ENCODE measurements at regions not wholly inside any gene's neighbourhood (a gene's known extent, or its start where the extent isn't known, plus 50 kb on each side); places are given as distances from the start of the nearest gene placed in this dataset.

DNA sequence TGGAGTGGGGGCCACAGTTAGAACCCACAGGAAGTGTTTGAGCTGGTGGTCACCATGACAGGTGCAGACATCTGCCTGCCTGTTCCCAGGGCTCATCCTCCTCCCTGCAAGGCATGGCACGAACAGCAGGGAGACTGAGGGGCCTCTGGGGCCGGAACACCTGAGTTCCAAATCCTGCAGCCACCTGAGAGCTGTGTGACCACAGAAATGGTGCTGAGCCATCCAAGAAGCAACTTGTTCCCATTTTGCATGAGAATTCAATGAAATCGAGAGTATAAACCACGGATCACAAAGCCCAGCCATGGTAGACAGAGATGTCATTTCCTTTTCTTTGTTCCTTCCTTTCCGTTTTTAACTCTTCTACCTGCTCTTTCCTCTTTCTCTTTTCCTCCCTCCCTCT lies 268.6 kb downstream of the FOXA2 start:
- Histone ChIP-seq H3K27me3 (peaks cover 0 to 43% (median 28%) of the 10 kb centered on the region in 7 donors), H3K27ac (no peak overlapping the region), H3K4me3 (no peak overlapping the region)

DNA sequence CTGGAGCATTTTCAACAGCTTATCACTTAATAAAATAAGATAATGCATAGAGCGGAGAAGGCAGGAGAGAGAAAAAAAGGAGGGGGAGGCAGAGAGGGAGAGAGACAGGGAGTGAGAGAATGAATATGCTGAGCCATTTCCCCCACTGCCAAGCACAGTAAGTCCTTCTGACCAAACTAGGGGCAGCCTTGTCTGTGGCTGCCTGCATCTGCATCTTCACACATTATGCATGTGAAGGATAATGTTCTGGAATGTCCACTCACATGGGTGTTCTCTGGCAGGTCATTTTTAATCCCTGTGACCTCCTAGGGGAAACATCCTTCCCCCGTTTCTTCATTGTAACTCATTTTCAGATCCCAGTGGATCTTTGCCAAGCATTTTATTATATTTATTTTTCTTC lies 269.3 kb downstream of the FOXA2 start:
- Histone ChIP-seq H3K4me3 (no peak overlapping the region), H3K9me3 (peaks cover 0 to 2% (median 0%) of the 10 kb centered on the region in 11 donors), H3K27ac (no peak overlapping the region), H3K4me1 (no peaks in the 10 kb centered on the region), H3K36me3 (no peaks in the 10 kb centered on the region), H3K27me3 (peaks cover 0 to 47% (median 32%) of the 10 kb centered on the region in 7 donors)
- intact Hi-C loops (cut with DNase I), result loop anchor here in 2 of 10 donors (5.0 to 10.0 kb wide), 2 partner anchors 52 to 600 kb away; no protein-coding TSS in a partner anchor
- DNase-seq (no peak), ATAC-seq (no peak)
- WGBS, 2 donors, result 54 to 58% methylated on average over 2 of the region's 2 CpGs
- TF ChIP-seq CTCF (IDR thresholded peaks at IDR 0.05), result no peak

More for the DNA sequence above, 268.6 kb downstream of the FOXA2 start:
- H3K9me3 ChIP-seq, result peaks cover 0 to 2% (median 0%) of the 10 kb centered on the region in 11 donors
- DNase-seq (no peak), ATAC-seq (no peak)
- 65 to 76% methylated on average over 5 of the region's 5 CpGs for WGBS, 2 donors
- intact Hi-C loops (cut with DNase I), result loop anchor here in 2 of 10 donors (5.0 to 10.0 kb wide), 2 partner anchors 52 to 601 kb away; no protein-coding TSS in a partner anchor
- no peaks in the 10 kb centered on the region for H3K36me3 ChIP-seq
- TF ChIP-seq CTCF (IDR thresholded peaks at IDR 0.05), result no peak
- H3K4me1 ChIP-seq, result no peaks in the 10 kb centered on the region

DNA sequence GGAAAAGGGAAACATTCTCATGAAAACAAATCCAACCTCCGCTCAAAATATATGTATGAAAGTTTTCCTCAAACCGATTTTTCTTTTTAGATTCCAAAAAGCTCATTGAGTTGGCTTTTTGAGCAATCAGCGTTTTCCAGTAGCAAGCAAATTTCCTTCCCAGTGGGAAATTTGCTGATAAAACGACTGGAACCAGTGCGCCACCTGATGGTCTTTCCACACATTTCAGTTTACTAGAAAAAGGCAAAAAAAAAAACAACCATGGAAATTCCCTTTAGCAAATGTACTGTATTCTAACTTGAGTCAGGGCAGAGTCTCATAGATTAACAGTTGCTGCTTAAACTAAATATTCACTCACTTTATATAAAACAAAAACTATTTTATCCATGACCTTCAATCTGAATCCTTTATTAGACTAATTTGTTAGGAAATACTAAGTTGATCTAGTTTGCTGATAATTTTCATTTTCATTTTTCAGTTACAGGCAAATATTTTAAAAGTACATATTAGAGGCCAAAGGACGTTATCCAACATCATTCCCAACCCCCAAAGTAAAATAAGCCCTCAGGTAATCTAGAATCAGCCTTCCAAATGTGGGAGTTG lies 271.5 kb downstream of the FOXA2 start:
- intact Hi-C loops (cut with DNase I), result loop anchor here in 4 of 10 donors (5.0 to 10.0 kb wide), 3 partner anchors 506 to 598 kb away; no protein-coding TSS in a partner anchor
- no peaks in the 10 kb centered on the region for H3K9me3 ChIP-seq
- DNase-seq (peak in 1 of 2 donors; percentile 9), ATAC-seq (no peak)
- H3K27me3 ChIP-seq, result peaks cover 0 to 46% (median 30%) of the 10 kb centered on the region in 7 donors
- H3K4me3 ChIP-seq, result no peak overlapping the region
- H3K36me3 ChIP-seq, result no peaks in the 10 kb centered on the region
- no peak overlapping the region for H3K27ac ChIP-seq
- no peaks in the 10 kb centered on the region for H3K4me1 ChIP-seq
- 1 to 2% methylated on average over 6 of the region's 6 CpGs for WGBS, 2 donors
- peak in 8 of 9 donors; percentile 28 to 76 (median 63) for TF ChIP-seq CTCF (IDR thresholded peaks at IDR 0.05)

- WGBS, 2 donors, result 81 to 88% methylated on average over 1 of the region's 1 CpG
- DNase-seq (no peak), ATAC-seq (no peak)
- H3K27me3 ChIP-seq, result peaks cover 0 to 26% (median 18%) of the 10 kb centered on the region in 7 donors
- H3K4me1 ChIP-seq, result no peaks in the 10 kb centered on the region
- H3K4me3 ChIP-seq, result no peak overlapping the region
- H3K27ac ChIP-seq, result no peak overlapping the region
- H3K36me3 ChIP-seq, result no peaks in the 10 kb centered on the region
- no peak for TF ChIP-seq CTCF (IDR thresholded peaks at IDR 0.05)
- H3K9me3 ChIP-seq, result no peaks in the 10 kb centered on the region
- intact Hi-C loops (cut with DNase I), result loop anchor here in 1 of 10 donors (10.0 kb wide), 1 partner anchor 594 kb away; no protein-coding TSS in a partner anchor
Measured at GRCh38 chr20:22308934-22309333, 275.4 kb downstream of the FOXA2 start.
